ENCODE measurements at regions not wholly inside any gene's neighbourhood (a gene's known extent, or its start where the extent isn't known, plus 50 kb on each side); places are given as distances from the start of the nearest gene placed in this dataset.
A peak's percentile ranks its signal among the peaks of the same experiment; 100 is the strongest.

GRCh38 chr13:80177327-80177726, 163.6 kb downstream of the SPRY2 start:
- no peaks in the 10 kb centered on the region for H3K79me2 ChIP-seq (ENCODE audit: insufficient read depth, low read length)
- no peaks in the 10 kb centered on the region for H4K20me1 ChIP-seq (ENCODE audit: insufficient read depth, low read length)
- no peak overlapping the region for H3K4me2 ChIP-seq (ENCODE audit: insufficient read depth, low read length)
- H3K27me3 ChIP-seq (ENCODE audit: insufficient read depth, low read length): no peaks in the 10 kb centered on the region
- no peak for TF ChIP-seq CTCF (IDR thresholded peaks at IDR 0.05; ENCODE audit: extremely low read depth, low read depth, low read length)
- no peaks in the 10 kb centered on the region for H3K4me1 ChIP-seq (ENCODE audit: insufficient read depth, low read length)
- no peaks in the 10 kb centered on the region for H3K9me3 ChIP-seq (ENCODE audit: low read depth, low read length)
- H3K4me3 ChIP-seq (ENCODE audit: insufficient read depth, low read length): no peak overlapping the region
- H3K27ac ChIP-seq (ENCODE audit: low read depth, low read length): no peak overlapping the region
- no peak overlapping the region for H2AFZ ChIP-seq (ENCODE audit: low read length)
- no peaks in the 10 kb centered on the region for H3K36me3 ChIP-seq (ENCODE audit: insufficient read depth, low read length)
- DNase-seq (ENCODE audit: insufficient read length, low spot score, missing footprints): no peak

- TF ChIP-seq CTCF (IDR thresholded peaks at IDR 0.05; ENCODE audit: extremely low read depth, low read depth, low read length): no peak
- DNase-seq (ENCODE audit: insufficient read length, low spot score, missing footprints): no peak
- H3K79me2 ChIP-seq (ENCODE audit: insufficient read depth, low read length): no peaks in the 10 kb centered on the region
- no peak overlapping the region for H2AFZ ChIP-seq (ENCODE audit: low read length)
- no peaks in the 10 kb centered on the region for H3K4me1 ChIP-seq (ENCODE audit: insufficient read depth, low read length)
- H3K27me3 ChIP-seq (ENCODE audit: insufficient read depth, low read length): no peaks in the 10 kb centered on the region
- H3K9me3 ChIP-seq (ENCODE audit: low read depth, low read length): no peaks in the 10 kb centered on the region
- H3K36me3 ChIP-seq (ENCODE audit: insufficient read depth, low read length): no peaks in the 10 kb centered on the region
- H3K27ac ChIP-seq (ENCODE audit: low read depth, low read length): no peak overlapping the region
- H4K20me1 ChIP-seq (ENCODE audit: insufficient read depth, low read length): no peaks in the 10 kb centered on the region
- no peak overlapping the region for H3K4me2 ChIP-seq (ENCODE audit: insufficient read depth, low read length)
- no peak overlapping the region for H3K4me3 ChIP-seq (ENCODE audit: insufficient read depth, low read length)
These were observed 167.7 kb downstream of the SPRY2 start for GRCh38 chr13:80173224-80173623.

GRCh38 chr13:80171096-80171495, 169.8 kb downstream of the SPRY2 start:
- Histone ChIP-seq H3K4me2 (ENCODE audit: insufficient read depth, low read length) (no peak overlapping the region), H3K4me3 (ENCODE audit: insufficient read depth, low read length) (no peak overlapping the region), H3K4me1 (ENCODE audit: insufficient read depth, low read length) (no peaks in the 10 kb centered on the region), H3K27ac (ENCODE audit: low read depth, low read length) (no peak overlapping the region), H4K20me1 (ENCODE audit: insufficient read depth, low read length) (no peaks in the 10 kb centered on the region), H3K27me3 (ENCODE audit: insufficient read depth, low read length) (no peaks in the 10 kb centered on the region), H3K9me3 (ENCODE audit: low read depth, low read length) (no peaks in the 10 kb centered on the region), H3K79me2 (ENCODE audit: insufficient read depth, low read length) (no peaks in the 10 kb centered on the region), H3K36me3 (ENCODE audit: insufficient read depth, low read length) (no peaks in the 10 kb centered on the region), H2AFZ (ENCODE audit: low read length) (no peak overlapping the region)
- DNase-seq (ENCODE audit: insufficient read length, low spot score, missing footprints): no peak
- TF ChIP-seq CTCF (IDR thresholded peaks at IDR 0.05; ENCODE audit: extremely low read depth, low read depth, low read length): no peak

GRCh38 chr13:80168089-80168850, 172.7 kb downstream of the SPRY2 start:
- H4K20me1 ChIP-seq (ENCODE audit: insufficient read depth, low read length): no peaks in the 10 kb centered on the region
- H3K9me3 ChIP-seq (ENCODE audit: low read depth, low read length): no peaks in the 10 kb centered on the region
- H3K79me2 ChIP-seq (ENCODE audit: insufficient read depth, low read length): no peaks in the 10 kb centered on the region
- no peak for DNase-seq (ENCODE audit: insufficient read length, low spot score, missing footprints)
- no peak overlapping the region for H3K4me3 ChIP-seq (ENCODE audit: insufficient read depth, low read length)
- TF ChIP-seq CTCF (IDR thresholded peaks at IDR 0.05; ENCODE audit: extremely low read depth, low read depth, low read length): no peak
- H3K4me2 ChIP-seq (ENCODE audit: insufficient read depth, low read length): no peak overlapping the region
- H3K4me1 ChIP-seq (ENCODE audit: insufficient read depth, low read length): no peaks in the 10 kb centered on the region
- peak overlapping the region; percentile 23 for H2AFZ ChIP-seq (ENCODE audit: low read length)
- no peaks in the 10 kb centered on the region for H3K36me3 ChIP-seq (ENCODE audit: insufficient read depth, low read length)
- no peak overlapping the region for H3K27ac ChIP-seq (ENCODE audit: low read depth, low read length)
- H3K27me3 ChIP-seq (ENCODE audit: insufficient read depth, low read length): no peaks in the 10 kb centered on the region
